Germinal center (tissue), 1 donor: ENCODE measurements at regions not wholly inside any gene's neighbourhood (a gene's known extent, or its start where the extent isn't known, plus 50 kb on each side); places are given as distances from the start of the nearest gene placed in this dataset.
"Not testable (repeated sequence)": the region's sequence is repeated elsewhere in the genome, so short reads cannot be mapped to it uniquely, and the experiment has no call there.

Experiments
- DNase-seq: peaks from one replicate; pipeline ENCODE4 v3.0.0; 2012; ENCODE audit warnings: mixed read lengths, low spot score

DNA sequence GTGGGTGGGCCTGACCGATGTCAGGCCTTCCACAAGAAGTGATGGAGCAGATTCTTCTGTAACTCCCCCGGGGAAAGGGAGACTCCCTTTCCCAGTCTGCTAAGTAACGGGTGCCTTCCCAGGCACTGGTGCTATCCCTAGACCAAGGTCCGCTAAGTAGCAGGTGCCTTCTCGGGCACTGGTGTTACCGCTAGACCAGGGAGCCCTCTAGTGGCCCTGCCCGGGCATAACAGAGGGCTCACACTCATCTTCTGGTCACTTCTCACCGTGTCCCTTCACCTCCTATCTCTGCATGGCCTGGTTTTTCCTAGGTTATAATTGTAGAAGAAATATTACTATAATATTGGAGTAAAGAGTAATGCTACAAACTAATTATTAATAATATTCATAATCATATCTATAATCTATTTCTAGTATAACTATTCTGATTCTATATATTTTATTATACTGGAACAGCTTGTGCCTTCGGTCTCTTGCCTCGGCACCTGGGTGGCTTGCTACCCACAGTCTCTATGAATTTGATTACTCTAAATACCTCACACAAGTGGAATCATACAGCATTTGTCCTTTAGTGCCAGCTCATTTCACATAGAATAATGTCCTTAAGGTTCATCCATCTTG is 1378.7 kb downstream of the XPNPEP1 start:
- no peak for DNase-seq

DNA sequence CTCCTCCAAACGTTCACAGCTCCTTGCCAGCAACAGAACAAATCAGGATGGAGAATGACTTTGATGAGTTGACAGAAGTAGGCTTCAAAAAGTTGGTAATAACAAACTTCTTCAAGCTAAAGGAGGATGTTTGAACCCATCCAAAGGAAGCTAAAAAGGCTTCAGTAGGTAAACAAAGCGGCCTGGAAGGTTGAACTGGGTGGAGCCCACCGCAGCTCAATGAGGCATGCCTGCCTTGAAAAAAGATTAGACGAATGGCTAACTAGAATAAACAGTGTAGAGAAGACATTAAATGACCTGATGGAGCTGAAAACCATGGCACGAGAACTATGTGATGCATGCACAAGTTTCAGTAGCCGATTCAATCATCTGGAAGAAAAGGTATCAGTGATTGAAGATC is 1369.0 kb upstream of the SORCS1 start:
- not testable (repeated sequence) for DNase-seq

DNA sequence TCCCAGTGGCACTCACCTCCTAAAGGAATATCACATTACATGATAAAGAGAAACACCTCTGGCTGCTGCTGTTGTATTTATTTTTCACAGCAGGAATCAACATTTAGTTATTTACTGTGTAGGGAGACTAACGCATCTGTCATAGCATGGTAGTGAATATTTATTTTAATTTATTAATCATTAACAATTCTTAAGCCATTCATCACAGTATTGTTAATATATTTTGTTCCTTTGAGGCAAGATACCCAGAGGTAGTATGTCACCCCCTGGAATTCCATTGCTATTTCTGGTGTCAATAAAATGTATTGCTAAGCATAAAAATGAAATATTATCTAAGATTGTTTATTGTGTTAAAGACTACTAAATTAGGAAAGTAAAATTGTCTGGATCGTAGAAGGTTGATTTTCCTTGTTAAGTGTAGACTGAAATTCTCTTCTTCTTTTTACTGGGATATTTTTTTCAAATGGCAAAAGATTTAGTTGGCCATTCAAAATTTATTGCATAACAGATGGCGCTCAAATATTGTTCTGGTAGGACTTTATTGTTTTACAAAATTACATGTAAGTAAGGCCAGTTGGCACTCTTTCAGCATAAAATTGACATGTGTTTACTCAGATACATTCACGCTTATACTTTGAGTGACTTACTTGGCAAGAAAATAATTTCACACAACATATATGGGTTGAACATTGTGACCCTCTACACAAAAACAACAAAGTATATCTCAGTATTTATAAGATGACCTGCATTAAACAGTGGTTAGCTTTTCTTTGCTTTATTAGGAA is 1358.7 kb upstream of the SORCS1 start:
- no peak for DNase-seq

DNA sequence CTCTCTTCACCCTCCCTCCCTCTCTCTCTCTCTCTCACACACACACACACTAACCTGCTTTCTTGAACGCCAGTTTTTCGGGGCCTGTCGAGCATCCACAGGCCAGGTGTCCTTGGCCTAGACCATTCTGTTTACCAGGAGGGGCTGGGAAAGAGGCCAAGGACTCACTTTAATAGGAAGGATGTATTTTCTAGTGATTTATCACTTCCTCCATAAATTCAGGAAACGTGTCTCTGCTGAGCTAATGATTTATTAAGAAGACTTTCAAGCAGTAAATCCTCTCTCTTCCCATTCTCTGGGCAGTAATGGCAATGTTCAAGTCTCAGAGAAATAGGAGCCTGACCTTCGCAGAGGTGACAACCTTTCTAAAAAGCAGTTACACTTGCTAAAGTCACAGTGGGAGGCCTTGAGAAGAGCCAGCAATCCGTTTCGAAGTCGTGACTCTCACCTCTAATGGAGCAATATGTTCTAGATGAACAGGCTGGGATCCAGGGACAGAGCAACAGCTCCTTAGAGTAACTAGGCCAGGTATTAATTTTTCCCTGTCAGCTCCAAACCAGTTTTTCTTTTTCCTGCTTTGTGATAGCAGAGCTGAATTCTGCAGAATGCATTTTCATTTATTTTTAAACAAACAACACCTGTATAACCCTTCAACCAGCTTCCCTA is 1357.5 kb upstream of the SORCS1 start:
- DNase-seq = no peak

DNA sequence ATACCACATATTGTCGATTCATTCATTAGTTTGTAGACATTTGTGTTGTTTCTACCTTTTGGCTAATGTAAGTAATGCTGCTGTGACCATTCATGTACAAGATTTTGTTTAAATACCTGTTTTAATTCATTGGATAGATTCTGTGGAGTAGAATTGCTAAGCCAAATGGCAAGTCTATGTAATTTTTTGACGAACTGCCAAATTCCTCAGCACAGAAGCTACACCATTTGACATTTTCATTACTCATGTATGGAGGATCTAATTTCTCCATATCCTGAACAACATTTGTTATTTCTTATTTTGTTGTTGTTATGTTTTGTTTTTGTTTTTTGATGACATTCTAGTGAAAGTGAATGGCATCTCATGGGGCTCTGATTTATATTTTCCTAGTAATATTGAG is 1351.3 kb upstream of the SORCS1 start:
- no peak for DNase-seq

DNA sequence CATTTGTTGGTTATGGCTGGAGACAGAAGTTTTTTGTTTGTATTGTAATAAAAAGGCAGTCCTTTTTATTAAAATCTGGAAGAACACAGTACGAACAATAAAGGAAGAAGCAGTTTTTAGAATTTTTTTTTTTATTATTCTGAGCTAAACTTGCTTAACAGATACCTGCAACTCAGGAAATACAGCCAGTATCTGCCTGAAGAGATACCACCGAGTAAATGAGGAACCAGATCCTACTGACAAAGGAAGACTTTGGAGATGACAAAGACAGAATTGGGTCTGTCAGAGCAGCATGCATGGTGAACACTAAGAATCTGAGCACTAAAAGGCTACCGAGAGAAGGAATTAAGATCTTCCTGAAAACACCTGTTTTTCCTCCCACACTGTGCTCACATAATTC is 1335.9 kb upstream of the SORCS1 start:
- DNase-seq = no peak

DNA sequence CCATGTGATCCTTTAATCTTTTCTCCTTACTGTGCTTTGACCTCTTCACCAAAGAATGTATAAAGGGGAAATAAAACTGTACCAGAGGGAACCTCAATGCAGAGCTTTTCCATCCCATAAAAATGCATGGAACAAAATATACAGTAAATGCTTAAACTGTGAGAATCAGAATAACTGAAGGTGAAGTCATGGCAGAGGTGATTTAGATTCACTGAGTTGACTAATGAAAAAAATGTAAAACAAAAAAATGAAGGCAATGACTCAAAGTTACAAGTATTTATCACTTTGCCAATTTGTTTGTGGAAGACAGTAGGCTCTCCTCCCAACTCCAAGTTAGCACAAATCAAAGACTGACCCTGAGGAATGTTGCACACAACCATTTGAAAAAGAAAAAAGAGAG is 1331.6 kb upstream of the SORCS1 start:
- no peak for DNase-seq

DNA sequence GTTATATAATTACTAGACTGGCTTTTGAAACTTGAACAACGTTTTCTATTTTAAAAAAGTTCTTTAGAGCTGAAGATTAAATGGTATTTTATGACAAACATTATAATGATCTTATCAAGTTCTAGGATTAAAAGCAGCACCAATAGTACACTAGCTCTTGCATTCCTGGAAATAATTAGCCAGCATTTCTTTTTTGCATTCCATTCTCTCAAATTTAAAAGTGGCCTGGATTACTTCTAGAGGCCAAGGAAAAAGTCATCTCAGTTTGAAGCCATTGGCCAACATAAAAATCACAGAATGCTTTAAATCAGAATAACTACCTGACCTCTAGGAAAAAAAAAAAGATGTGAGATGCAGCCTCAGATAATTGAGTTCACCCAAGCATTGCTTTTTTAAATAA is 1326.4 kb upstream of the SORCS1 start:
- no peak for DNase-seq

DNA sequence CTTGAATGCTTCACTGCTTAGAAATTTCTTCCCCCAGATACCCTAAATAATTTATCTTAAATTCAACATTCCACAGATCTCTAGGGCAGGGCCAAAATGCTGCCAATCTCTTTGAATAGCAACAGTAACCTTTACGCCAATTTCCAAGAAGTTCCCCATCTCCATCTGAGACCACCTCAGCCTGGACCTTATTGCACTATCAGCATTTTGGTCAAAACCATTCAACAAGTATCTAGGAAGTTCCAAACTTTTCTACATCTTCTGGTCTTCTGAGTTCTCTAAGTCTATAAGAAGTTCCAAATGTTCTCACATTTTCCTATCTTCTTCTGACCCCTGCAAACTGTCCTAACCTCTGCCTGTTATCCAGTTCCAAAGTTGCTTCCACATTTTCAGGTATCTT is 1306.9 kb upstream of the SORCS1 start:
- DNase-seq = no peak

DNA sequence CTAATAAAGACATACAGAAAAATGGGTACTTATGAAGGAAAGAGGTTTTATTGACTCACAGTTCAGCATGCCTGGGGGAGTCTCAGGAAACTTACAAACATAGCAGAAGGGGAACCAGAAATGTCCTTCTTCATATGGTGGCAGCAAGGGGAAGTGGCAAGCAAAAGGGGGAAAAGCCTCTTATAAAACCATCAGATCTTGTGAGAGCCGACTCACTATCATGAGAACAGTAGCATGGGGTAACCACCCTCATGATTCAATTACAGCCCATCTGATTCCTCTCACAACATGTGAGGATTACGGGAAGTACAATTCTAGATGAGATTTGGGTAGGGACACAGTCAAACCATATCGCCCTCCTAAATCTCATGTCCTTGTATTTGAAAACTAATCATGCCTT is 1305.4 kb upstream of the SORCS1 start:
- DNase-seq = no peak

DNA sequence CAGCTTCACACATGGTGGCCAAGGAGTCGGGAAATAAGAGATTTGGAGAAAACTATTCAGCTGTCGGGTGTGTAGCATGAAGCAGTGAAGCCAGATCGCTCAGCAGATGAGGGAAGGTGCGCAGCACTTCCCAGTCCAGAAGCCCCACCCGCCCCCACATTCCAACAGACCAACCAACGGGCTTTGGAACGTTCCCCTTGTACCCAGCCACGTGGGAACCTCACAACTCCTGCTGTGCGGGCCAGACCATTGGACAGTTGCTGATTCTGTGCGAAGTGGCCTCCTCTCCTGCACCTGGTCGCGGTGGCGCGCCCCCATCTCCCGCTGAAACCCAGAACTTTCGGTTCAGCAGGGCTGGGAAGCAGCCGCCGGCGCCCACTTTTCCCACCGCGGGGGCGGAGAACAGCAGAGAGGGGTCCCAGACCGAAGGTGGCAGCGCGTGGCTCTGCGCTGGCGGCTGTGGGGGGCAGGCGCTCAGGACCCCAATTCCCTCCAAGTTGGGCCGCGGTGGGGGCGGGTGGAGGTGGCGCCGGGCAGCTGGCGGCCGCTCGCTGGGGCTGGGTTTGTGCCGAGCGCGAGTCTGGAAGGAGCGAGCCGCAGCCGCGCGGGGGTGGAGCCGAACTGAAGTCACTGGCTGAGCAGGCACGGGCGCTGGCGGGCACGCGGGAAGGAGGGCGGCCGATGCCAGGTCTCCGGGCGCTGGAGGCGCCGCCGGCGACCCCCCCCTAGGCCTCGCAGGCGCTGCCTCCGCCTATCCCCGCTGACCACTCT is 1301.5 kb upstream of the SORCS1 start:
- no peak for DNase-seq

DNA sequence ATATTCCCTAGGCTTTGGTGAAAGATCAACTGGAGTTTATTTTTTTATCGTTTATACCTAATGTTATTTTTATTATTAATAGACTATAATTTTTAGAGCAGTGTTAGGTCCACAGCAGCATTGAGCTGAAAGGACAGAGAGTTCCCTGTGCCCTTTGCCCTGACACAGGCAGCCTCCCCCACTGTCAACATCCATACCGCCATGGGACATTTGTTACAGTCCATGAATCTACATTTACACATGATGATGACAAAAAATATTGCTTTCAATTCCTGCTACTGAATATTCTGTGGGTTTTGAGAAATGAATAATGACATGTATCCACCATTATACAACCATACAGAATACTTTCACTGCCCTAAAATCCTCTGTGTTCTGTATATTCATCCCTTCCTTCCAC is 1297.5 kb upstream of the SORCS1 start:
- DNase-seq = no peak

DNA sequence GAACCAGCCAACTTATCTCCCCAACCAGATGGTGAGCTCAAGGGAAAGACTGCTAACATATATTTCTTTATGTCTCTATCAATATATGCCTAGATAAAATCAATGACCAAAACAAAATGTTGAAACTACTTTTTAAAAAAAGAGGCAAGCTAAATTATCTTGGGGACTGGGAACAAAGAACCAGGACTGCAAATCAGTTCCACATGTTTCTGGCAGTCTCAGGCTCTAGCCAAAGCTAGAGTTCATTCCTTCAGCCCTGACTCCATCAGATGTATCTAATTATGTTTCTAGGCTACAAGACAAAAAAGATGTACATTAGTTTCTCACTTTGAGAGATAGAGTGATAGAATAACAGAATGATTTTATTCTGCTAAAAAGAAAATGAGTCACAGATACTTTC is 1290.3 kb upstream of the SORCS1 start:
- no peak for DNase-seq

DNA sequence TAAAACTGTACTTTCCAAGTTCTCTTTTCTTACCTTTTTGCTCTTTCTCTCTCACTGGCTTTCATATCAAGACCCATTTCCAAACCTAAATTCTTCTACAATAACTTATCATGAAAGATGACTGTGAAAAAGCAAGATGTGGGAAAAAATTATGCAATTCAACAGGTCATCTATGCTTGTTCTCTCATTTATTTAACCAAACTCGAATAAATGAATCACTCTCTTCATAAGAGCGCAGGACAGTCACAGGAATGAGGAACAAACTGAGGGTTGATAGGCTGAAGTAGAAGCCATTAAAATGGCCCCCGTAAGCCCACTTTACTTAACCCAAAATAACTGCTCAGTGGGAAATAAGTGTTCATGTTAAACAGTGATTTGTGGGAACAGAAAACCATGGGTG is 1289.7 kb upstream of the SORCS1 start:
- no peak for DNase-seq

DNA sequence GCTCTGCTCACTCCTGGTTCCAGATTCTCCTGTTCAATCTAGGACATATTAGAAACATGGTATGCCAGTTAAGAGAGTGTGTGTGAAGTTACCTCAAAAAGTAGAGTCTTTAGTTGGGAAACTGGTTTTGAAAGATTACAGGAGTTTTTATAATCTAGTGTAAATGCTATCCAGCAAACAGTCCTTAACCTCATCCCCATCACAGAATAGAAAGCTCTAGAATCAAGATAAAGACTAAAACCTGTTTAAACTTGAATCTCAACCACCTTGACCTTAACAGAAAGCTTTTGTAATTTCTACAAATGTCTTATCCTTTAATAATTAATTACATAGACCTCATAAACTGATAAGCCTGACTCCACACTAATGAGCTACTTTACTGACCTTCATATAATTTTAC is 1288.7 kb upstream of the SORCS1 start:
- no peak for DNase-seq

DNA sequence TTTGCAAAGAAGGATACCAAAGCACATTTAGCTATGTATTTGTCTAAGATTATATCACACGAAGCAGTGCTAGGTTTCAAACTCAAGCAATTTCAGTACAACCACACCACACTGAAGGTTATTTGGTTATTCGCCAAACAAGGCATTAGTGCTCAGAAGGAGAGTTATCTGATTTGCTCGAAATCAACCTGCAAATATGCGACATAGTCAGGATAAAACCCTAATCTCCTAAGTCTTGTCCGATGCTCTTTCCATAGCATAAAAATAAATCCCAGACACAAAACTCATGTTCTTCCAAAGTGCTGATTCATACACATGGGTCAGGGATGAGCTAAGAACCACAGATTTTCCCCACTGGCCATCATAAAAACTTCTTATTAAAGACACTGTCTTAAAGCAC is 1288.0 kb upstream of the SORCS1 start:
- no peak for DNase-seq

DNA sequence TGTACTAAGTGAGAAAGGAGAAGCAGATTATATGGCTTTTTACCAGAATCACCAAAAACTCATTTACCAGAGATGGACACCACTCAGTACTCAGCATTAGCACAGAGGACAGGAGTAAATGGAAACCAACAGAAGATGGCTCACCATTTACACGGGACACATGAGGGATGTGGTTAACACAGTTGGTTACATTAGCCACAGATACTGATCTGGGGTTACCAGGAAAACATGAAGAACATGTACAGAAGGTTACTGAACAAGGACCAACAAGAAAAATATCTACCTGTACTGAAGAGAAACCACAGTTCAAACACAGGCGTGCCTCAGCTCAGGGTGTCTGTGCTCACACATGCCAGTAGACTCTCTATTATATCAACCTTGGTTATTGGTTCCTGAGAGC is 1285.8 kb upstream of the SORCS1 start:
- DNase-seq = no peak

DNA sequence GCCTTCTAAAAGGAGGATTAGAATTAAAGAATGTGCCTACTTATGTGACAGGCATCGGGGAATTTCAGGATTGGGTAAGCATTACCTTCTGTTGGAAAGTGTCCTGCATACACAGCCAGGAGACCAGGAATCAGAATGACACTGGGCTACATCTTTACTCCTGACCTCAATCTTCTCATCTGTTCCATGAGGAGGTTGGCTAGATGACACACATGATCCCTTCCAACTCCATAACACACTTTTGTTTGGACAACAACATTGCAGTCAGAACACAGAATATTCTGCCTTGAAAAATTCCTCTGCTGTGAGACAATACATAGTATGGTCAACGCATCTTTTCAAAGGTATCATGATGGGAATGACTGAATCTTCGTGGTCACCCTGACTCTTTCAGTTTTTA is 1281.2 kb upstream of the SORCS1 start:
- no peak for DNase-seq

DNA sequence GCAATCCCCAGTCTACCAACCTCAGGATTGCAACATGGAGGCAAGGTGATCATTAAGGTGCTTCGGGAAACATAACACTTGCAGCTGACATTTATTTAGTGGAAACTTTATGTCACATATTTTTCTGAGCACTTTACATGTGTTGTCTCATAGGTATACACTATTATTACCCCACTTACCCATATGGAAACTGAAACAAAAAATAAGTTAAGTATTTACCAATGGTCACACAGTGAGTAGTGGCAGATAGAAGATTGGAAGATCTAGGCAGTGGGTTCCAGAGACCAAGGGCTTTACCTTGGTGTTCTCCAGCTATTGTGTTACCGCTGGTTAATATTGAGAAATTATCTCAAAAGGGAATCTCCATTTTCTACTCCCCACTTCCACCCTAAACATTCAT is 1279.1 kb upstream of the SORCS1 start:
- DNase-seq = no peak

DNA sequence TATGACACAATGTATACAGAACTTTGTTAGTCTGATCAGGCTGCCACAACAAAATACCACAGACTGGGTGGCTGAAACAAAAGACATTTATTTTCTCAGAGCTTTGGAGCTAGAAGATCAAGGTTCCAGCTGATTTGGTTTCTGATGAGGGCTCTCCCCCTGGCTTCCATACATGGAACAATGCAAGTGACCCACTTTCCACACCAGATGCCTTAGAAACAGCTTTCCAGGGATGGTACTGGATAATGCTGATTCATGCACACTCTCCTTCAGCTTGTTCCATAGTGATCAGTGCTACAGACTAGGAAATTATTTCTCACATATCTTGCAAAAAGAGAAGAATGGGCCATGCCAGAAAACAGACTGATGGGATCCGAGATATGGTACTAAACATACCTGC is 1274.9 kb upstream of the SORCS1 start:
- DNase-seq = no peak

DNA sequence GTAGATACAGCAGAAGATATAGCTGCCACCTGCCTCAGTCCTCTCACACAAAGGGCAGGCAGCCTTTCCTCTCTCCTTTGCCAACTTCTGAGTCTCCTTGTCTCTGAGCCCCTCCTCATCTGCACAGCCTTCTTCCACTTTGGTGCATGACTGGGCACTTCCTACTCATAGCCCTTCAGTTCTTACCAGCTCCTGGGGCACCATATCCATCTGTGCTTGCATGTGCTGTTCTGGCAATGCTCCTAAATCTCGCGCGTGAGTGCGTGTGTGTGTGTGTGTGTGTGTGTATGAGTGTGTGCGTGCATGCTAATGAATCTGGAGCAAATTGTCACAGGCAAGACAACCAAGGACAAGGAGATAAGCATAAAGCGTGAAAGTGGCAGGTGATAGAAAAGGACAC is 1271.6 kb upstream of the SORCS1 start:
- no peak for DNase-seq

DNA sequence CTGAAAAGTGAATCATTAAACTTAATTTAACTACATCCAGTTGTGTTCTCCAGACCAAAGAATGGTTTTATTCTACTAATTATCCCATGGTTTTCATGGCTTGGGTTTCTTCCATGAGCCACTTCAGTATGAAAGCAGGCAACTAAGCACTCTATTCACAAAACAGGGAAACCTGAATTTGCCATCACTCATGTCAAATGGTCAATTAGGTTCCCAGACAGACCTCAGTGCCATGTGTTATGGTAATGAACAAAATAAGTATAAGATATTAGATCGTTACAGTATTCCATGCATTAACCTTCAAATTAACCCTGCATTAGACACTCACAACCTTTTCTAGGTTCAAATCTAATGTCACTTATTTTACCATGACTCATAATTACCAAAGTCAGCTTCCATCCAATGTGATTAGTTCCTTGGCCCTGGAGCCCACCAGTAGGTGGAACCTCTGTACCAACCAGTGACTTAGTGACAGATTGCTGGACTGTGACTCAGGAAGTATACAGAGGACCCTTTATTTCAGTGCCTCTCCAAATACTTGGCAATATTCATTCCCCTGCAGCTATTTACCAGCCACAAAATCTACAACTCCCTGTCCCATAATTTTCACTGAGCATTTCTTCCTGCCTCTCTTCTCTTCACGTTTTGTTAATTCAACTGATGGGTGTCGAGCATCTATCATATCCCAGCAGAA is 1270.2 kb upstream of the SORCS1 start:
- no peak for DNase-seq
